Panc1 (cell line): ENCODE measurements at regions not wholly inside any gene's neighbourhood (a gene's known extent, or its start where the extent isn't known, plus 50 kb on each side); places are given as distances from the start of the nearest gene placed in this dataset.
A peak's percentile ranks its signal among the peaks of the same experiment; 100 is the strongest.

Source experiments
- ATAC-seq: fragments of 200-7000 bp; cut with Tn5 transposase; 2 replicates; pipeline ENCODE4 v1.9.1; 2020; ENCODE audit warnings: mild to moderate bottlenecking, moderate library complexity
- BruUV-seq: library from RNA; stranded (reverse); fragments of 400-500 nt; replicated peaks from 2 replicates; lab custom pipeline; 2021; lab: Mats Ljungman, UMichigan
- CTCF ChIA-PET: fragments of 300-600 bp; sonication (Branson Sonifier 250); formaldehyde crosslinking; loops from one replicate; lab custom pipeline; 2022; ENCODE audit warnings: antibody characterized with exemption; lab: Charles Lee
- POLR2A ChIA-PET: fragments of 300-600 bp; sonication (Branson Sonifier 250); formaldehyde crosslinking; loops from one replicate; lab custom pipeline; 2022; ENCODE audit warnings: antibody characterized with exemption; lab: Charles Lee
- DNase-seq: peaks from one replicate; pipeline ENCODE4 v3.0.0-alpha.2; 2010; ENCODE audit warnings: low read depth, low spot score
- H3K27ac ChIP-seq: 2 replicates; pipeline ENCODE4 v1.5.1; 2011; ENCODE audit warnings: mild to moderate bottlenecking, low read length, inconsistent platforms
- H3K27me3 ChIP-seq: fragments of 200-500 bp; sonication (Bioruptor generic); 2 replicates; pipeline ENCODE4 v1.6.0; 2014; ENCODE audit warnings: low read length, inconsistent platforms; ENCODE audit not compliant: control insufficient read depth, insufficient read depth
- H3K36me3 ChIP-seq: fragments of 200-500 bp; sonication (Bioruptor generic); 2 replicates; pipeline ENCODE4 v1.5.1; 2014; ENCODE audit warnings: inconsistent platforms, mild to moderate bottlenecking, low read length, moderate library complexity; ENCODE audit not compliant: control insufficient read depth, insufficient read depth
- H3K4me1 ChIP-seq: 2 replicates; pipeline ENCODE4 v1.5.1; 2011; ENCODE audit warnings: inconsistent platforms, mild to moderate bottlenecking, low read length, moderate library complexity; ENCODE audit not compliant: control insufficient read depth, insufficient read depth
- H3K4me3 ChIP-seq, 2 experiments: 2 replicates each; pipeline ENCODE4 v1.5.1; 2011 to 2012; ENCODE audit warnings: low read depth in 2 of 2, low read length in 2 of 2, mild to moderate bottlenecking in 2 of 2, inconsistent platforms in 1 of 2, moderate library complexity in 1 of 2
- H3K9me3 ChIP-seq: fragments of 200-500 bp; sonication (Bioruptor generic); 2 replicates; pipeline ENCODE4 v1.5.1; 2014; ENCODE audit warnings: low read depth, mild to moderate bottlenecking, inconsistent platforms, low read length, moderate library complexity; ENCODE audit not compliant: control insufficient read depth, insufficient read depth
- CTCF ChIP-seq: fragments of 450-650 bp; IDR thresholded peaks from 2 replicates; pipeline ENCODE4 v1.5.1; 2017; ENCODE audit warnings: mild to moderate bottlenecking
- POLR2AphosphoS5 ChIP-seq: IDR thresholded peaks from 2 replicates; pipeline ENCODE4 v1.6.1; 2012; ENCODE audit warnings: mild to moderate bottlenecking, low read depth, low read length, moderate library complexity
- REST ChIP-seq, 2 experiments: IDR thresholded peaks; 2 replicates each; pipeline ENCODE4 v1.6.1; 2011 to 2012; ENCODE audit warnings: low read depth in 2 of 2, control low read depth in 1 of 2, low read length in 1 of 2, mild to moderate bottlenecking in 1 of 2, moderate library complexity in 1 of 2; ENCODE audit not compliant: insufficient read depth in 1 of 2
- SIN3A ChIP-seq: IDR thresholded peaks from 2 replicates; pipeline ENCODE4 v1.6.1; 2012; ENCODE audit warnings: low read depth, mild to moderate bottlenecking, low read length, moderate library complexity, borderline replicate concordance; ENCODE audit not compliant: insufficient read depth
- TCF7L2 ChIP-seq: IDR thresholded peaks from 2 replicates; pipeline ENCODE4 v1.6.1; 2011; ENCODE audit warnings: mild to moderate bottlenecking, low read depth, low read length, inconsistent platforms
- in situ Hi-C: cut with HindIII; loops from 2 replicates; pipeline ENCODE4 v1.10.0; 2016; ENCODE audit warnings: low sequenced_read_pairs, low pct_unique_long_range_greater_than_20kb
- intact Hi-C: fragments of 100-400 bp; cut with micrococcal nuclease; formaldehyde crosslinking; loops from one replicate; pipeline ENCODE4 v1.10.0; 2022; ENCODE audit not compliant: unreplicated experiment

- peak; percentile 70; the same call in 1 of the 2 replicates for ATAC-seq
- no peak overlapping the region for H3K4me3 ChIP-seq
- no peaks in the 10 kb centered on the region; the same call in 1 of the 2 replicates for H3K27me3 ChIP-seq
- no peaks in the 10 kb centered on the region for H3K36me3 ChIP-seq
- in situ Hi-C loops (no loop called here), intact Hi-C loops (loop anchor here (10.0 kb wide), 1 partner anchor 1110 kb away; no protein-coding TSS in a partner anchor)
- DNase-seq: peak; percentile 30
- ChIA-PET CTCF (interaction anchor here (0.6 kb wide), 1 partner anchor 1201 kb away, joined by 7 read pairs; no protein-coding TSS in a partner anchor), POLR2A (no interaction called here)
- BruUV-seq: no TSS peak
- TF ChIP-seq CTCF (peak; percentile 81; the same call in 1 of the 2 replicates), POLR2AphosphoS5 (no peak)
- no peaks in the 10 kb centered on the region for H3K4me1 ChIP-seq
- no peak overlapping the region for H3K27ac ChIP-seq
- H3K9me3 ChIP-seq: no peaks in the 10 kb centered on the region
Observed at GRCh38 chr2:198374375-198375082, 570.1 kb downstream of the PLCL1 start.

GRCh38 chr2:198371921-198372543, 567.6 kb downstream of the PLCL1 start:
- Histone ChIP-seq H3K36me3 (no peaks in the 10 kb centered on the region), H3K27ac (peak overlapping the region; percentile 31; the same call in 1 of the 2 replicates), H3K9me3 (no peaks in the 10 kb centered on the region), H3K4me1 (no peaks in the 10 kb centered on the region), H3K27me3 (no peaks in the 10 kb centered on the region; the same call in 1 of the 2 replicates), H3K4me3 (peak overlapping the region; percentile 35 to 55)
- DNase-seq: no peak
- TF ChIP-seq SIN3A (no peak), TCF7L2 (no peak), CTCF (no peak), POLR2AphosphoS5 (no peak), REST (IDR thresholded peaks at IDR 0.05; ENCODE audit: insufficient read depth in 1 of 2, low read depth in 2 of 2, low read length in 1 of 2) (no peak)
- ChIA-PET POLR2A (no interaction called here), CTCF (no interaction called here)
- ATAC-seq: peak; percentile 89
- no TSS peak for BruUV-seq
- intact Hi-C loops (loop anchor here (10.0 kb wide), 1 partner anchor 1113 kb away; no protein-coding TSS in a partner anchor), in situ Hi-C loops (no loop called here)
